Lower lobe of right lung (tissue), 2 donors: ENCODE measurements at regions not wholly inside any gene's neighbourhood (a gene's known extent, or its start where the extent isn't known, plus 50 kb on each side); places are given as distances from the start of the nearest gene placed in this dataset.

Experiments
- ATAC-seq, 2 donors: fragments of 200-7000 bp; cut with Tn5 transposase; one replicate each; pipeline ENCODE4 v1.9.1; 2020 to 2022; ENCODE audit warnings: mild to moderate bottlenecking in 2 of 2, moderate library complexity in 2 of 2
- DNase-seq: peaks from one replicate; pipeline ENCODE4 v3.0.0-alpha.2; 2020
- H3K27ac ChIP-seq: fragments of 200-600 bp; one replicate; pipeline ENCODE4 v1.8.0; 2022
- H3K27me3 ChIP-seq: fragments of 200-600 bp; one replicate; pipeline ENCODE4 v1.8.0; 2022; ENCODE audit warnings: low read depth
- H3K36me3 ChIP-seq: fragments of 200-600 bp; one replicate; pipeline ENCODE4 v1.8.0; 2022; ENCODE audit warnings: mild to moderate bottlenecking
- H3K4me1 ChIP-seq: fragments of 200-600 bp; one replicate; pipeline ENCODE4 v1.8.0; 2022
- H3K4me3 ChIP-seq: fragments of 200-600 bp; one replicate; pipeline ENCODE4 v1.8.0; 2022; ENCODE audit warnings: mild to moderate bottlenecking
- H3K9me3 ChIP-seq: fragments of 200-600 bp; one replicate; pipeline ENCODE4 v1.8.0; 2022
- intact Hi-C: fragments of 100-400 bp; cut with DNase I; formaldehyde crosslinking; loops from one replicate; pipeline ENCODE4 v1.11.0; 2022
- TF ChIP-seq, protein P1 (sequence below): fragments of 200-600 bp; IDR thresholded peaks from one replicate; pipeline ENCODE4 v1.8.0; 2022; ENCODE audit warnings: antibody characterized with exemption, mild to moderate bottlenecking
- donor health status: DM: no; HTN: yes; CAD: no; lungs with severe emphysema.

- Histone ChIP-seq H3K4me3 (no peak overlapping the region), H3K27me3 (no peaks in the 10 kb centered on the region), H3K9me3 (no peaks in the 10 kb centered on the region), H3K4me1 (no peaks in the 10 kb centered on the region), H3K36me3 (no peaks in the 10 kb centered on the region), H3K27ac (no peak overlapping the region)
- ATAC-seq, result no peak
- no peak for DNase-seq
- TF ChIP-seq, protein P1, sequence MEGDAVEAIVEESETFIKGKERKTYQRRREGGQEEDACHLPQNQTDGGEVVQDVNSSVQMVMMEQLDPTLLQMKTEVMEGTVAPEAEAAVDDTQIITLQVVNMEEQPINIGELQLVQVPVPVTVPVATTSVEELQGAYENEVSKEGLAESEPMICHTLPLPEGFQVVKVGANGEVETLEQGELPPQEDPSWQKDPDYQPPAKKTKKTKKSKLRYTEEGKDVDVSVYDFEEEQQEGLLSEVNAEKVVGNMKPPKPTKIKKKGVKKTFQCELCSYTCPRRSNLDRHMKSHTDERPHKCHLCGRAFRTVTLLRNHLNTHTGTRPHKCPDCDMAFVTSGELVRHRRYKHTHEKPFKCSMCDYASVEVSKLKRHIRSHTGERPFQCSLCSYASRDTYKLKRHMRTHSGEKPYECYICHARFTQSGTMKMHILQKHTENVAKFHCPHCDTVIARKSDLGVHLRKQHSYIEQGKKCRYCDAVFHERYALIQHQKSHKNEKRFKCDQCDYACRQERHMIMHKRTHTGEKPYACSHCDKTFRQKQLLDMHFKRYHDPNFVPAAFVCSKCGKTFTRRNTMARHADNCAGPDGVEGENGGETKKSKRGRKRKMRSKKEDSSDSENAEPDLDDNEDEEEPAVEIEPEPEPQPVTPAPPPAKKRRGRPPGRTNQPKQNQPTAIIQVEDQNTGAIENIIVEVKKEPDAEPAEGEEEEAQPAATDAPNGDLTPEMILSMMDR, result no peak
- intact Hi-C loops, result no loop called here
These were observed 1175.6 kb downstream of the BRD1 start for GRCh38 chr22:48651981-48652538.

DNA sequence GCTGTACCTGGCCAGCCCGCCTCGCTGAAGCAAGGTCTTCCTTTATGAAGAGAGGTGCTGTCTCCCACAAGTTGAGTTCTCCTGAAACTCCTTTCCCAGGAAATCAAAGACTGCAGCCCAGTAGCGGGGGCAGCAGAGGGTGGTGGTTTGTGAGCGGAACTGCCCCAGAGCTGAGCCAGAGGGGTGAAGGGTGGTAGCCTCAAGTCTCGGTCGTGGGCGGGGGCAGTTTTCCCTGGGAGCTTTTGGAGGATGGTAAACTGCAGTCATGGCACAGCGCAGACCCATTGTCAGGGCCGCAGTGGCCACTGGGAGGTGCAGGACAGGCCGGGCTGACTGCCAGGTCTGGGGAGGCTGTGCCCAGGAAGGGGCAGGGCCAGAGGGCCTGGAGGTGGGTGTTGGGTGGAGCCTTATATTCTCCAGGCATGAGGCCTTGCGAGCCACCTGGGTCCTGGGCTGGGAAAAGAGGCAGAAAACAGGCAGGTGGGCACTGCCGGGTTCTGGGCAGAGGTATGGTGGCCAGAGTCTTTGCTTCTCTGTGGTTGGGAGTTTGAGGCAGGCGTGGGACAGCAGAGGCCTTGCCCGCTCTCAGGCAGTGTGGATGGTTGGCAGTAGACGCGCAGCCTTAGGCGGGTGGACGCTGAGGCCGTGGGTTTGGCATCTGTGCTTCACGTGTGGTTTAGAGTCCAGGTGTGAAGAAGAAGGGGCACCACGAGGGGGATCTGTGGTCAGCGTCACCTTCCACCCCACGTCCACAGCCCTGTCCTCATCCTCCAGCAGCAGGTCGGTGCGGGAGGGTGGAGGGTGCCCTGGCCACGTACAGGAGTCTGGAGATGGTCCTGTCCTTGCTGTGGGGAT lies 1176.4 kb downstream of the BRD1 start:
- intact Hi-C loops, result no loop called here
- H3K4me3 ChIP-seq, result no peak overlapping the region
- H3K36me3 ChIP-seq, result no peaks in the 10 kb centered on the region

GRCh38 chr22:48650323-48651035 lies 1177.2 kb downstream of the BRD1 start:
- Histone ChIP-seq H3K4me3 (no peak overlapping the region), H3K4me1 (no peaks in the 10 kb centered on the region), H3K27me3 (no peaks in the 10 kb centered on the region), H3K36me3 (no peaks in the 10 kb centered on the region), H3K9me3 (no peaks in the 10 kb centered on the region), H3K27ac (no peak overlapping the region)
- no peak for DNase-seq
- intact Hi-C loops, result no loop called here
- no peak for ATAC-seq
- TF ChIP-seq, protein P1, result no peak

More for the DNA sequence above, 1176.4 kb downstream of the BRD1 start:
- H3K27me3 ChIP-seq, result no peaks in the 10 kb centered on the region
- no peak for DNase-seq
- H3K4me1 ChIP-seq, result no peaks in the 10 kb centered on the region
- H3K27ac ChIP-seq, result no peak overlapping the region
- TF ChIP-seq, protein P1, result no peak
- no peak for ATAC-seq
- no peaks in the 10 kb centered on the region for H3K9me3 ChIP-seq

DNA sequence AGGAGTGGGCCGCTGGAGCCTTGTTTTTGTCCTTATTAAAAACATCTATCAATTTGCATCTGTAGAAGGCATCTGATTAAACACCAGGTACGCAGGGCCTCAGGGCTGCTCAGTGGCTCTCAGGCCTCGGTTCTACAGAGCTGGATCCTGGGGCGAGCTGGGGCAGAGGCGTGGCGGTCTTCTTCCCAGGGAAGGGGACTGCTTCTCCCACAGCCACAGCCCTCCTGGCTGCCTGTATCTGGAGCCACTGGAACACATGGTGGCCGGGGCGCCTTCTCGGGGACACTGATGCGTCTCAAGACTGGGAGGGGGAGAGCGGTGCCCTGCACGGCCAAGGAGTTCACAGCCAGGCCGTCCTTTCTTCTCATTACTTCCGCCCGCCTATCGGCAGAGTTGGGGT lies 1178.2 kb downstream of the BRD1 start:
- DNase-seq (no peak), ATAC-seq (no peak)
- H3K27ac ChIP-seq, result no peak overlapping the region
- intact Hi-C loops, result no loop called here
- H3K4me1 ChIP-seq, result no peaks in the 10 kb centered on the region
- no peaks in the 10 kb centered on the region for H3K27me3 ChIP-seq
- no peaks in the 10 kb centered on the region for H3K9me3 ChIP-seq
- H3K36me3 ChIP-seq, result no peaks in the 10 kb centered on the region
- TF ChIP-seq, protein P1, result no peak
- no peak overlapping the region for H3K4me3 ChIP-seq

DNA sequence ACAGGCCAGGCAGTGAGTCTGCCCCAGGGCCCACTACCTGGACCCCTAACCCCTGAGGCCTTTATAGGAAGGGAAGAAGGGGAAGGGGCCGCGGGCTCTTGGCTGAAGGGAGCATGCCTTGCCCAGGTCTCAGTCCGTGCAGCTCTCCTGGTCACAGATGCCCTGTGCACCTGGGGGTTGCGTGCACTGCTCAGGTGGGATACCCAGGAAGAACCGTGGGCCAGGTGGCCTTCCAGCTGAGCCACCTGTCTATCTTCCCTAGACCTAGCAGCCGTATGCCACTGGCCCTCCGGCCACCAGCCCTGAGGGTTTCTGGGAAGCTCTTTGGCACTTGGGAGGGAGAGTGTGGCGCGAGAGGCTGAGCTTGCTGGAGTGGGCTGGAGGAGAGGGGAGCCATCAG lies 1178.6 kb downstream of the BRD1 start:
- ATAC-seq, result no peak
- intact Hi-C loops, result no loop called here
- TF ChIP-seq, protein P1, result no peak

More for the DNA sequence above, 1178.6 kb downstream of the BRD1 start:
- Histone ChIP-seq H3K27ac (no peak overlapping the region), H3K4me1 (no peaks in the 10 kb centered on the region), H3K27me3 (no peaks in the 10 kb centered on the region), H3K9me3 (no peaks in the 10 kb centered on the region), H3K4me3 (no peak overlapping the region), H3K36me3 (no peaks in the 10 kb centered on the region)
- no peak for DNase-seq
